ENCODE measurements at regions not wholly inside any gene's neighbourhood (a gene's known extent, or its start where the extent isn't known, plus 50 kb on each side); places are given as distances from the start of the nearest gene placed in this dataset.
A peak's percentile ranks its signal among the peaks of the same experiment; 100 is the strongest.

DNA sequence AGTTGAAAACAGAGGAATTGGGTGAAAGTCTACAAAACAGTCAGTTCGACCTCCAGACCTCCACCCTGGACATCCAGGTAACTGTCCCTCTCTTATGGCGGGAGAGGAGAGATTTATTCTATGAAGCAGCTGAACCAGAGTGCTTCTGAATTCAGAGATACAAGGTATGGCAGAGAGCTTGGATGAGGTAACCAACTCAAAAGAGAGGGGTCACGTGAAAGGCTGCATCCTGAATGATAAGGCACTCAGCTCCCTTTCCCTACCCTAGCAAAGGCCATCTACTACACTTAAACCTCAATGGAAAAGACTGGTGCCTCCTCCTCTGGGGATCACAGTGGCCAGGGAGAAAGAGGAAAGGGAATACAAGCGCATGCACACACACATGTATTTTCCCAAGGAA, 88.4 kb upstream of the KCNA3 start:
- no peak for DNase-seq

DNA sequence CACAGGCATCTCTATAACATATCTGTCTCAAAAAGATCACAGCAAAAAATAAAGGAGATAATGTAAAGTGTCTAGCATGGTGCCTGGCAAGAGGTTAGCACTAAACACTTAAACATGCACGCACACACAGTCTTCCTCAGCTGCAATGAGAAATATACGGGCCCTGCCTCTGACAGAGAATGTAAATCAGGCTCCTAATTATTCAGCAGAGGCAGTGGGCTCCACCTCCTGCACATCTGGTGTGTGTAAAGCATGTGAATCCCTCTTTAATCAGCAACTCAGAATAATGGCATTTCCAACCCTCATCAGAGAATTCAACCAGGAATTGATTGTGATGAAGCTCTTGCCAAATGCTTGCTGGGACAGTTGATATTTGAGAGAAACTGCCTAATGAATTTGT, 85.6 kb upstream of the KCNA3 start:
- no peak for DNase-seq

DNA sequence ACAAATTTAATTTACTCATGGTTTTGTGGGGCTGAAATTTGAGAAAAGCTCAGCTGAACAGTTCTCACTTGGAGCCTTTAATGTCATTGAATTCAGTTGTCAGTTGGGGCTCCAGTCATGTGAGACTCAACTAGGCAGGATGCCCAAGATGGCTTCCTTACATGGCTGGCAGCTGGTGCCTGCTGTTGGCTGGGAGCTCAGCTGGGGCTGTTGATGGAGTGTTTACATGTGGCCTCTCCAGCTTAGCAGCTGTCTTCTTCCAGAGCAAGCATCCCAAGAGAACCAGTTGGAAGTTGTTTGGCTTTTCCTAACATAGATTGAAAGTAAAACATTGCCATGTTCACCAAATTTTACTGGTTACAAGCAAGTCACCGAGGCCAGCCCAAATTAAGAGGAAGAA, 81.8 kb upstream of the KCNA3 start:
- no peak for DNase-seq

GRCh38 chr1:110752941-110753725, 78.4 kb upstream of the KCNA3 start:
- no peak for DNase-seq

DNA sequence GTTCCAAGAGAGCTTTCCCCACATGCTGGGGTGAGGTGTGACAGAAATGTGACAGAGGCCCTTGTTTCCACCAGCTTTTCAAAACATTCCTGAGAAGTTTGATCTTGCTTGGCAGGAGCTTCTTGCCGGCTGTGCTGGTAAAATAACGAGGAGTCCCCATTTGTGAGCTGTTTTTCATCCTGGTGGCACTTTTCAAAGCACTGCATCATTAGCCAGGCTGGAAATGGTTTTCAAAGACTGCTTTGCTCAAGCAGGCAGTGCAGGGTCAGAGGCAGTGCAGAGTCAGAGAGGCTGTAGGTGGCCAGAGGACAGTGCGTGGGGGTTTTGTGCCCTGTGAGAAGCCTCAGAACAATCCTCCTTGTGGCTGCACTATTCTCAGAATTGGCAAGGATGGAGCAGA, 75.8 kb upstream of the KCNA3 start:
- no peak for DNase-seq

DNA sequence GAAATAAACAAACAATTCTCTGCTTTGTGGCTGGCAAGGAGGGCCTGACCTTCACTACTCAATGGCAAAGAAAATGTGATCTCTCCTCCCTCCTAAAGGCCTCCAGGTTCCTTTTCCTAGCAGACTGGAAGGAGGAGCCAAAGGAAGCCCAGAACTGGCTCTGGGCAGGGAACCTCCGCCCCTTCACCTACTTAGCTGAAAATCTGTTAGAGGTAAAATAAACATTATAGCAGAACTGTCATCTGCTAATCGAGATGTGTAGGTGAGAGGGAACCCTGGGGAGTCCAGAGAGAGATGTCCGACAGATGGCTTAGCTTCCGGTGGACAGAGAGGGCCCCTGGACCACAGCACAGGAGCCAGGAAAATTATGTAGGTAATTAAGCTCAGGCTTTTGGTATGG, 75.2 kb upstream of the KCNA3 start:
- DNase-seq = no peak

GRCh38 chr1:110746644-110747259, 72.0 kb upstream of the KCNA3 start:
- DNase-seq = peak; percentile 46

GRCh38 chr1:110743397-110743796, 68.7 kb upstream of the KCNA3 start:
- no peak for DNase-seq

- no peak for DNase-seq
Observed at GRCh38 chr1:110736900-110737605, 62.3 kb upstream of the KCNA3 start.

DNA sequence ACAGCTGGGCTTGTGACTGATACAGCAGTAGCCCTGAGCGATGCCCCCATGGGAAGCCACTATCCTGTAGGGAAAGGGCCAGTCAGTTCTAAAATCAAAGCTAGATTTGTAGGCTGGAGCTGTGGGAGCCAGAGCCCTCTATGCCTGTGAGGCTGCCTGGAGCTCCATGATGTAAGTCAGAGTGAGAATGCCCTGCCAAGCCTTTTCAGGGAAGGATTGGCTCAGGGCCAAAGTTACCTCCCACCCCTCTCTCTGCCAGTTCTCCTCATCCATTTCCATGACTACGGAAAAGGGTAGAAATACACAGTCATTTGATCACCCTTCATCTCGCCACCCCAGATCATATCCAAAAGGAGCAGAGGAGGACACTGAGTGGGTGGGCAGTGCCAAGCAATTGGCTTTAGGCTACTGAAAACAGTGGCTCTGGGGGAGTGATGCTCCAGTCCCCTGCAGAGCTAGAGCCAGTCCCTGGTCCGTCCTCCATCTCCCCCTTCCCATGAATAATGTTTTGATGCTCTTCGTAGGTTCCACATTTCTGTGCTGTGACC, 59.5 kb upstream of the KCNA3 start:
- no peak for DNase-seq

DNA sequence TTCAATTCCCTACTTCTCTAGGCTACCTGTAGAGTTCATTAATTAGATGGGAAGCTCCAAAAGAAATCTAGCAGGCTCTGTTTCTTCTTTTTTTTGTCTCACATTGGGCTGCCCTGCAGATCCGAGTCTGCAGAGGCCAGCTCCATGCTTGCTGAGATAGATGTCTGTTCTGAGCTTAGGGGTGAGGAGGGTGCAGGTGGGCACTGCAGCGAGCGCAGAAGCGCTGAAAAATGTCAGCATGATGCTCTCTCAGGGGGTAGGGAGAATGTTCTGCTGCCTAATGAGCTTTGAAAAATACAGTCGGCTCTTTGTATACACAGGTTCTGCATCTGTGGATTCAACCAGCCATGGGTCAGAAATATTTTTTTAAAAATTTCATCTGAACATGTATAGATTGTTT, 56.8 kb upstream of the KCNA3 start:
- DNase-seq = no peak

DNA sequence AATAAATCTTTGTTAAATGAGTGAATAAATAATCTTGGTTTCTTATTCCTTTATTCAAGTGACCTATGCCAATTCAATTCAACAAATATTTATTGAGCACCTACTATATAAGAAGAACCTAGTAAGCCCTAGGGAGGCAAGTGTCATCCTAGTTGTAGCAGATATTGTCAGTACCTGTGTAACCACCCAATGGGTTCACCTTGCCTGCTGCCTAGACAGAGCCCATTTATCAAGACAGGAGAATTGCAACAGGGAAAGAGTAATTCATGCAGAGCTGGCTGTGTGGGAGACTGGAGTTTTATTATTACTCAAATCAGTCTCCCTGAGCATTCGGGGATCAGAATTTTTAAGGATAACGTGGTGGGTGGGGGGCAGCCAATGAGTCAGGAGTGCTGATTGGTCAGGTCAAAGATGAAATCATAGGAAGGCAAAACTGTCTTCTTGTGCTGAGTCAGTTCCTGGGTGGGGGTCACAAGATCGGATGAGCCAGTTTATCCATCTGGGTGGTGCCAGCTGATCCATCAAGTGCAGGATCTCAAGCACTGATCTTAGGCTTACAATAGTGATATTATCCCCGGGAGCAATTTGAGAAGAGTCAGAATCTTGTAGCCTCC, 53.8 kb upstream of the KCNA3 start:
- no peak for DNase-seq

DNA sequence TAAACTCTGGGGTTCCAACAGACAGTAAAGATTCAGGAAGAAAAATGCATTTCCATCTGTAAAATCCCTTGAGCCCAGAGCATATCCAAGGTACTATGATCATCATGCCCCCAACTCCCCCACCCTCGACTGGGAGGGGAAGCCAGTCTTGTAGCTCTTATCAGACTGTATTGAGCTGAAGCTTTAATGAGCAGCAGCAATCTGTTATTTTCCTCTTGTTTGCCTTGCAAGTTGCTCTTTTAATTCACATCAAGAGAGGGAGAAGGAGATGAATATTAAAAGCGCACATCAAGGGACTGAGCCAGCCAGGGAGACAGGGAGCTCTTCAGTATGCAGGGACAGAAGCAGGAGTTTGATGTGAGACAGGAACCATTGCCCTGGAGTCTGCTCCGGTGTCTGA, 52.5 kb upstream of the KCNA3 start:
- no peak for DNase-seq

GRCh38 chr1:110726755-110727154, 52.0 kb upstream of the KCNA3 start:
- no peak for DNase-seq

Data from fibroblast of skin of right biceps (primary cell).